ENCODE measurements at regions not wholly inside any gene's neighbourhood (a gene's known extent, or its start where the extent isn't known, plus 50 kb on each side); places are given as distances from the start of the nearest gene placed in this dataset.

GRCh38 chr18:56390626-56391025 is 247.8 kb downstream of the TXNL1 start:
- no peak for TF ChIP-seq CTCF (IDR thresholded peaks at IDR 0.05; ENCODE audit: insufficient read depth, low read depth, low read length)
- no peak for TF ChIP-seq EZH2 (IDR thresholded peaks at IDR 0.05; ENCODE audit: insufficient read depth, low read length)
